ENCODE measurements at regions not wholly inside any gene's neighbourhood (a gene's known extent, or its start where the extent isn't known, plus 50 kb on each side); places are given as distances from the start of the nearest gene placed in this dataset.

GRCh38 chr1:72745413-72745812 is 463.1 kb upstream of the NEGR1 start:
- no peaks in the 10 kb centered on the region for H3K36me3 ChIP-seq
- no peaks in the 10 kb centered on the region for H3K4me1 ChIP-seq
- no peaks in the 10 kb centered on the region for H3K9me3 ChIP-seq
- H3K4me3 ChIP-seq, result no peak overlapping the region
- no peak for TF ChIP-seq CTCF (IDR thresholded peaks at IDR 0.05)
- no peak for TF ChIP-seq POLR2A (IDR thresholded peaks at IDR 0.05)
- DNase-seq, result no peak
- no peaks in the 10 kb centered on the region for H3K27me3 ChIP-seq
- H3K27ac ChIP-seq, result no peak overlapping the region
- intact Hi-C loops (cut with DNase I; ENCODE audit: low total_unique reads), result no loop called here

GRCh38 chr1:72734415-72734814 is 452.1 kb upstream of the NEGR1 start:
- no peaks in the 10 kb centered on the region for H3K36me3 ChIP-seq
- H3K4me3 ChIP-seq, result no peak overlapping the region
- no peak for DNase-seq
- H3K9me3 ChIP-seq, result no peaks in the 10 kb centered on the region
- H3K27ac ChIP-seq, result no peak overlapping the region
- intact Hi-C loops (cut with DNase I; ENCODE audit: low total_unique reads), result no loop called here
- no peaks in the 10 kb centered on the region for H3K27me3 ChIP-seq
- no peaks in the 10 kb centered on the region for H3K4me1 ChIP-seq
- TF ChIP-seq CTCF (IDR thresholded peaks at IDR 0.05) (no peak), POLR2A (IDR thresholded peaks at IDR 0.05) (no peak)

GRCh38 chr1:72724951-72725861 is 442.9 kb upstream of the NEGR1 start:
- Histone ChIP-seq H3K4me3 (no peak overlapping the region), H3K4me1 (no peaks in the 10 kb centered on the region), H3K27me3 (no peaks in the 10 kb centered on the region), H3K27ac (no peak overlapping the region), H3K36me3 (no peaks in the 10 kb centered on the region), H3K9me3 (no peaks in the 10 kb centered on the region)
- DNase-seq, result no peak
- intact Hi-C loops (cut with DNase I; ENCODE audit: low total_unique reads), result no loop called here
- TF ChIP-seq CTCF (IDR thresholded peaks at IDR 0.05) (no peak), POLR2A (IDR thresholded peaks at IDR 0.05) (no peak)

GRCh38 chr1:72705921-72706320 is 423.6 kb upstream of the NEGR1 start:
- intact Hi-C loops (cut with DNase I; ENCODE audit: low total_unique reads), result no loop called here
- H3K27ac ChIP-seq, result no peak overlapping the region
- TF ChIP-seq POLR2A (IDR thresholded peaks at IDR 0.05), result no peak
- TF ChIP-seq CTCF (IDR thresholded peaks at IDR 0.05), result no peak

GRCh38 chr1:72704841-72705477 is 422.6 kb upstream of the NEGR1 start:
- no peak for DNase-seq
- Histone ChIP-seq H3K36me3 (no peaks in the 10 kb centered on the region), H3K4me1 (no peaks in the 10 kb centered on the region), H3K9me3 (no peaks in the 10 kb centered on the region), H3K27me3 (no peaks in the 10 kb centered on the region), H3K4me3 (no peak overlapping the region), H3K27ac (no peak overlapping the region)
- TF ChIP-seq POLR2A (IDR thresholded peaks at IDR 0.05), result no peak
- TF ChIP-seq CTCF (IDR thresholded peaks at IDR 0.05), result no peak
- intact Hi-C loops (cut with DNase I; ENCODE audit: low total_unique reads), result no loop called here

More at GRCh38 chr1:72705921-72706320, 423.6 kb upstream of the NEGR1 start:
- no peaks in the 10 kb centered on the region for H3K4me1 ChIP-seq
- H3K4me3 ChIP-seq, result no peak overlapping the region
- no peaks in the 10 kb centered on the region for H3K27me3 ChIP-seq
- no peak for DNase-seq
- no peaks in the 10 kb centered on the region for H3K9me3 ChIP-seq
- H3K36me3 ChIP-seq, result no peaks in the 10 kb centered on the region

Data from uterus (tissue), 3 donors.